Chondrocyte (in vitro differentiated cells): ENCODE measurements at regions not wholly inside any gene's neighbourhood (a gene's known extent, or its start where the extent isn't known, plus 50 kb on each side); places are given as distances from the start of the nearest gene placed in this dataset.
A peak's percentile ranks its signal among the peaks of the same experiment; 100 is the strongest.

Source experiments
- DNase-seq: peaks from one replicate; pipeline ENCODE4 v3.0.0; 2021; ENCODE audit warnings: mixed read lengths, low spot score
- H3K27ac Mint-ChIP-seq: one replicate; pipeline ENCODE4 v1.8.0; 2021; ENCODE audit warnings: mild to moderate bottlenecking, moderate library complexity, mixed read lengths; ENCODE audit not compliant: unreplicated experiment
- H3K27me3 Mint-ChIP-seq: 2 replicates; pipeline ENCODE4 v1.8.0; 2021; ENCODE audit warnings: low read depth, mixed read lengths
- H3K36me3 Mint-ChIP-seq: 2 replicates; pipeline ENCODE4 v1.8.0; 2021; ENCODE audit warnings: low read depth, mixed read lengths
- H3K4me1 Mint-ChIP-seq: 2 replicates; pipeline ENCODE4 v1.8.0; 2021; ENCODE audit warnings: low read depth, mild to moderate bottlenecking, mixed read lengths
- H3K4me3 Mint-ChIP-seq: one replicate; pipeline ENCODE4 v1.8.0; 2021; ENCODE audit warnings: mild to moderate bottlenecking, moderate library complexity, mixed read lengths; ENCODE audit not compliant: unreplicated experiment
- H3K9me3 Mint-ChIP-seq: 2 replicates; pipeline ENCODE4 v1.8.0; 2021; ENCODE audit warnings: low read depth, mixed read lengths
- TF ChIP-seq, protein P1 (sequence below): fragments of 200-600 bp; sonication (generic); IDR thresholded peaks from 2 replicates; pipeline ENCODE4 v1.5.0; 2021; ENCODE audit warnings: antibody characterized with exemption, mild to moderate bottlenecking, moderate library complexity

DNA sequence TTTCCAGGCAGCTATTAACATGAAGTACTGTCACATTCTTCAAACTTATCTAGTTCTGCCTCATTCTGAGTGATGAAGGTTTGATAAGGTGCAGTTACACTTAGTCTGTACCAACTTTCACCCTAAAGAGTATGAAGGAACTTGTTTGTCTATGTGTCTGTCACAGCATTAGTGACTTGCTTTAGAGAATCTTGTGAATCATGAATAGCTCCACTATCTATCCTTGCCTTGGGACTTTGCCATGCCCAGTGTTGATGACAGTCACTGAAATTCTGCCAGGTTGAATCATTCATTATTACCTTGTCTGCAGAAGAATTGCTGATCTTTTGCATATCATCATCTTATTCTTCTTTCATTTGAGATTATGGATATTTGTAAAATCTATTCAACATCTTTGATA lies 50.9 kb upstream of the A1CF start:
- no peak for DNase-seq
- peaks cover 6% of the 10 kb centered on the region for H3K4me1 Mint-ChIP-seq
- H3K36me3 Mint-ChIP-seq: no peaks in the 10 kb centered on the region
- TF ChIP-seq, protein P1, sequence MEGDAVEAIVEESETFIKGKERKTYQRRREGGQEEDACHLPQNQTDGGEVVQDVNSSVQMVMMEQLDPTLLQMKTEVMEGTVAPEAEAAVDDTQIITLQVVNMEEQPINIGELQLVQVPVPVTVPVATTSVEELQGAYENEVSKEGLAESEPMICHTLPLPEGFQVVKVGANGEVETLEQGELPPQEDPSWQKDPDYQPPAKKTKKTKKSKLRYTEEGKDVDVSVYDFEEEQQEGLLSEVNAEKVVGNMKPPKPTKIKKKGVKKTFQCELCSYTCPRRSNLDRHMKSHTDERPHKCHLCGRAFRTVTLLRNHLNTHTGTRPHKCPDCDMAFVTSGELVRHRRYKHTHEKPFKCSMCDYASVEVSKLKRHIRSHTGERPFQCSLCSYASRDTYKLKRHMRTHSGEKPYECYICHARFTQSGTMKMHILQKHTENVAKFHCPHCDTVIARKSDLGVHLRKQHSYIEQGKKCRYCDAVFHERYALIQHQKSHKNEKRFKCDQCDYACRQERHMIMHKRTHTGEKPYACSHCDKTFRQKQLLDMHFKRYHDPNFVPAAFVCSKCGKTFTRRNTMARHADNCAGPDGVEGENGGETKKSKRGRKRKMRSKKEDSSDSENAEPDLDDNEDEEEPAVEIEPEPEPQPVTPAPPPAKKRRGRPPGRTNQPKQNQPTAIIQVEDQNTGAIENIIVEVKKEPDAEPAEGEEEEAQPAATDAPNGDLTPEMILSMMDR: no peak
- H3K4me3 Mint-ChIP-seq: no peak overlapping the region
- no peak overlapping the region for H3K27ac Mint-ChIP-seq
- H3K27me3 Mint-ChIP-seq: peaks cover 29% of the 10 kb centered on the region
- no peaks in the 10 kb centered on the region for H3K9me3 Mint-ChIP-seq

DNA sequence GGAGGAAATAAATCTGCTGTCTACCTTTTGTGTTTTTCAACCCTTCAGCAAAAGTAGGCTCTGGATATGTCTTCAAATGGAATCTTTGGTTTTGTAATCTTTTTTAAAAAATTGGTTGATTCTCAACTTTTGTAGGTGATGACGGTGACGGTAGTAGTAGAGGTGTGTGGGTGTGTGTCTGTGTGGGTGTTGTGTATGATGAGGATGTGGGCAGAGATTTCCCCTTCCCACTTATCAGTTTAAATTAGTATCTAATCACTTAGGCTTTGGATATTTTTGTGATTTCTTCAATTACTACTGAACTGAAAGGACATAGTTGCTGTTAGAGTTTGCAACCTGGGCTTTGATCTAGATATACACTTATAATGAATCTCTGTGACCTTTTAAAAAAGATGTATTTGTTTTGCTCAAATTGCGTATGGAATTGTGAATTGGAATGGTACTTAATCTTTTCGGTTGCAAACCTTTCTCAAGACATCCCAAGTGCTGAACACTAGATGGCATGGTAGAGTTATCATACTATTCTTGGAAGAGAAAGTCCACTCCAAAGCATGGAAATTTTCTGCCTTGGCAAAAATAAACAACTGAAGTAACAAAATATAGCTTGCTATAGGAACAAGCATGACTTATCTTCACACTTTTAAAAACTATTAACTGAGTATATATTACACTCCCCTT lies 51.9 kb upstream of the A1CF start:
- DNase-seq: no peak
- peaks cover 33% of the 10 kb centered on the region for H3K27me3 Mint-ChIP-seq
- H3K27ac Mint-ChIP-seq: no peak overlapping the region
- H3K4me3 Mint-ChIP-seq: no peak overlapping the region
- TF ChIP-seq, protein P1: peak; percentile 83
- no peaks in the 10 kb centered on the region for H3K36me3 Mint-ChIP-seq
- peaks cover under 1% of the 10 kb centered on the region for H3K4me1 Mint-ChIP-seq
- no peaks in the 10 kb centered on the region for H3K9me3 Mint-ChIP-seq

DNA sequence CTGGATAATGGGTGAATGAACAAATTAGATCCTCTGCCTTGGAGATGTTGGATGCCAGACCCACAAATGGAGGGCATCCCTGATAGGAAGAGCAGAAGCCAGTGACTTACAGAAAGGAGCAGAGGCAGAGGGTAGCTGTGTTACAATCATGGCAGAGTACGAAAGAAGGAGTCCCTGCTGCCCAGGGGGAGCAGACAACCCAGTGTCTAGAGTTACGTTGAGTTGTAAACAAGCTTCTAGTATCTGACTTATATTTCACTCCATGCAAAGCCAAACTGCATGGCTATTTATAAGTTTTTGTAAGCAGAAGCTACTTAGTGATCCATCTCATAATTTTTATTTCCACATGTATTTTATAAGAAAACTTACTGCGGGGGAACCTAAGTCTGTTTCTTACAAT lies 56.2 kb upstream of the A1CF start:
- no peak overlapping the region for H3K4me3 Mint-ChIP-seq
- H3K27me3 Mint-ChIP-seq: peaks cover 40% of the 10 kb centered on the region
- H3K27ac Mint-ChIP-seq: no peak overlapping the region
- TF ChIP-seq, protein P1: no peak
- no peaks in the 10 kb centered on the region for H3K9me3 Mint-ChIP-seq
- H3K4me1 Mint-ChIP-seq: no peaks in the 10 kb centered on the region
- DNase-seq: no peak
- H3K36me3 Mint-ChIP-seq: no peaks in the 10 kb centered on the region

DNA sequence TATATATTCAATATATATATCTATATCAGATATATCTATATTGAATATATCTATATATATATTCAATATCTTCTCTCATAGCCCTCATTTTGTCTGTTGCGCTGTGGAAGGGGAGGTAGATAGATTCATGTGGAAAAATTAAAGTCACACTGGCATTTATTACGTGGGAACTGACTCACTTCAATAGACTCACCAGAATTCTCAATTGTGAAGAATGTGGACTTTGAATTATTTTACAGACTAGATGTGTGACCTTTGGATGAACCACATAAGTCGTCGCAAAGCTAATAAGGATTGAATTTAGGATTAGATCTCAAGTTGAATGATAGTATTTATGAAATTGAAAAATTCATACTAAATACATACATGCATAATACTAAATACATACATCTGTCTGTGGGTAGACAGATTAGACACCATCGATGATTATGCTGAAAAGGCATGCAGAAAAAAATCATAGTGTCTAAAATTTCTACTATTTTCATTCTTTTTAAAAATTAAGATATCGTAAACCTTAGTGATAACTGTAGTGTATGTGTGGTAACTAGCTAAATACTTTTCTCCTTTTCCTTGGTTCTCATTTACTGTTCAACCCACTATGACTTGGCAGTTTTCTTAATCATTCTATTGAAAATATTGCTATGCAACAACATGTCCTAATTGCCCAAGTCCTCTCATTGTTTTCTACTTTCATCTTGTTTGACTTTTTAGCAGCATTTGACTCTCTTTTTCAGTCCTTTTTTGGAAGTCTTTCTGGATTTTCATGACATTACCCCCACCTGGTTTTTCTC lies 61.8 kb upstream of the A1CF start:
- H3K36me3 Mint-ChIP-seq: no peaks in the 10 kb centered on the region
- H3K4me1 Mint-ChIP-seq: no peaks in the 10 kb centered on the region
- no peak for DNase-seq
- no peaks in the 10 kb centered on the region for H3K9me3 Mint-ChIP-seq
- peaks cover 29% of the 10 kb centered on the region for H3K27me3 Mint-ChIP-seq
- no peak overlapping the region for H3K4me3 Mint-ChIP-seq
- H3K27ac Mint-ChIP-seq: no peak overlapping the region
- TF ChIP-seq, protein P1: no peak

DNA sequence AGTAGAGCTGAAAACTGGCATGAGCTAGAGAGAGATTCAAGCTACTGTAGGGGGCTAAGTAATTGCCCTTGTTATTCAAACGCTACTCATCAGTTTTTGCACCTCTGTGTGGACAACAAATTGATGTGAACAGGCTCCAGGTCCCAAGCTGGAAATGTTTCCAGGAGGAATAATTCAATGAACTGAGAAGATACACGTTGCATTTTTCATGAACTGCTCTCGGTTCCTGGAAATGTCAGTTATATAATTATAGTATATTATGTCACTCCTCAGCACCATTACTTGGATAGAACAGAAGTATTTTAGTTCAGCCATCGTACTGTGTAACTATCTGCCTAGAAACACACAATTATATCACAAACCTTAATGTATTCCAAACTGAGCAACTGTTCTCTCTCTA lies 65.9 kb upstream of the A1CF start:
- no peaks in the 10 kb centered on the region for H3K9me3 Mint-ChIP-seq
- TF ChIP-seq, protein P1: no peak
- H3K27me3 Mint-ChIP-seq: peaks cover 18% of the 10 kb centered on the region
- no peak overlapping the region for H3K27ac Mint-ChIP-seq
- H3K4me3 Mint-ChIP-seq: no peak overlapping the region
- H3K36me3 Mint-ChIP-seq: no peaks in the 10 kb centered on the region
- no peaks in the 10 kb centered on the region for H3K4me1 Mint-ChIP-seq
- no peak for DNase-seq
